ENCODE measurements at regions not wholly inside any gene's neighbourhood (a gene's known extent, or its start where the extent isn't known, plus 50 kb on each side); places are given as distances from the start of the nearest gene placed in this dataset.

DNA sequence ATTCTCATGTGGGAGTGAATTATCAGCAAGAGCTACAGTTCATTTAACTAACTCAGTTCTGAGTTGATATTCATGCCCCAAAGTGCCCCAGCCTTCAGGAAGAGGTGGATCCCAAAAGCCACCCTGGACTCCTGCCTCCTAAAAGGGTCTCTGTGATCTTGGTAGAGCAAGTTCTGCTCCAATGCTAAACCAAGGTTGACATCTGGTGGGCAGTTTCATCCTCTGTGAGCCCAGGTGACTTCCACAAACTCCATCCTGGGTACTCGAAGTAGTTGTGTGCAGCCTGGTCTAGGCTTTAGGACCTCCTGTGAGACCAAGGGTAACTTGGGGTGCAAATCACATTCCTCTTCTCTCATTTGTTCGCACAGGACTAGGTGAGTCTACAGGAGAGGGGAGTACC, 816.8 kb downstream of the MTRR start:
- TF ChIP-seq, protein P1, sequence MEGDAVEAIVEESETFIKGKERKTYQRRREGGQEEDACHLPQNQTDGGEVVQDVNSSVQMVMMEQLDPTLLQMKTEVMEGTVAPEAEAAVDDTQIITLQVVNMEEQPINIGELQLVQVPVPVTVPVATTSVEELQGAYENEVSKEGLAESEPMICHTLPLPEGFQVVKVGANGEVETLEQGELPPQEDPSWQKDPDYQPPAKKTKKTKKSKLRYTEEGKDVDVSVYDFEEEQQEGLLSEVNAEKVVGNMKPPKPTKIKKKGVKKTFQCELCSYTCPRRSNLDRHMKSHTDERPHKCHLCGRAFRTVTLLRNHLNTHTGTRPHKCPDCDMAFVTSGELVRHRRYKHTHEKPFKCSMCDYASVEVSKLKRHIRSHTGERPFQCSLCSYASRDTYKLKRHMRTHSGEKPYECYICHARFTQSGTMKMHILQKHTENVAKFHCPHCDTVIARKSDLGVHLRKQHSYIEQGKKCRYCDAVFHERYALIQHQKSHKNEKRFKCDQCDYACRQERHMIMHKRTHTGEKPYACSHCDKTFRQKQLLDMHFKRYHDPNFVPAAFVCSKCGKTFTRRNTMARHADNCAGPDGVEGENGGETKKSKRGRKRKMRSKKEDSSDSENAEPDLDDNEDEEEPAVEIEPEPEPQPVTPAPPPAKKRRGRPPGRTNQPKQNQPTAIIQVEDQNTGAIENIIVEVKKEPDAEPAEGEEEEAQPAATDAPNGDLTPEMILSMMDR (conservative IDR thresholded peaks at IDR 0.05 in 1 of 2, IDR thresholded peaks at IDR 0.05 in 1 of 2; ENCODE audit: extremely low read depth in 1 of 2, insufficient read depth in 1 of 2, low read depth in 1 of 2, low read length in 2 of 2), result peak in 1 of 2 donors; percentile 3
- TF ChIP-seq EZH2 (IDR thresholded peaks at IDR 0.05; ENCODE audit: borderline replicate concordance, low read length), result no peak
